Muscle of arm (tissue), 1 donor: ENCODE measurements at regions not wholly inside any gene's neighbourhood (a gene's known extent, or its start where the extent isn't known, plus 50 kb on each side); places are given as distances from the start of the nearest gene placed in this dataset.
"Not testable (repeated sequence)": the region's sequence is repeated elsewhere in the genome, so short reads cannot be mapped to it uniquely, and the experiment has no call there.

Source experiments
- DNase-seq: peaks from one replicate; pipeline ENCODE4 v3.0.0-alpha.2; 2013

- no peak for DNase-seq
These were observed 559.8 kb upstream of the TECRL start for GRCh38 chr4:64969081-64969480.

- no peak for DNase-seq
These were observed 558.0 kb upstream of the TECRL start for GRCh38 chr4:64967286-64967685.

- DNase-seq, result no peak
These were observed 551.3 kb upstream of the TECRL start for GRCh38 chr4:64960516-64960915.

DNA sequence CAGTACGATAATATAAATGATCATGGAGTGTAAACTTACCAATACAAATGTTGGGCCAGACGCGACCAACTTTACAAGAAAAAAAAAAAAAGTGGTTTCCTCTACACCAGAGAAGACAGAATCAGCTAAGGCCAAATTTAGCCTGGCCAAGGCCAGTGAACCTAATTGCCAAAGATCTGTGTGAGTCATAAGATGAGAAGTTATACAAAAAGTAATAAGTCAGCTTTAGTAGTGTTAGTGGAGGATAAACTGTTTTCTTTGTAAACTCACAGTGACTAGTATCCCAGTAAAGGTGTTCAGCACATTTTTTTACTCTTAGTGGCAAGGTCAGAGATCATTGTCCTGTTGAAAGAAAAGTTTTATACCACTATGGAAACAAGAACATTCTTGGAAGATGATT lies 531.4 kb upstream of the TECRL start:
- DNase-seq, result no peak

GRCh38 chr4:64935469-64936001 lies 526.3 kb upstream of the TECRL start:
- DNase-seq, result no peak

GRCh38 chr4:64911846-64912245 lies 502.6 kb upstream of the TECRL start:
- DNase-seq, result no peak

DNA sequence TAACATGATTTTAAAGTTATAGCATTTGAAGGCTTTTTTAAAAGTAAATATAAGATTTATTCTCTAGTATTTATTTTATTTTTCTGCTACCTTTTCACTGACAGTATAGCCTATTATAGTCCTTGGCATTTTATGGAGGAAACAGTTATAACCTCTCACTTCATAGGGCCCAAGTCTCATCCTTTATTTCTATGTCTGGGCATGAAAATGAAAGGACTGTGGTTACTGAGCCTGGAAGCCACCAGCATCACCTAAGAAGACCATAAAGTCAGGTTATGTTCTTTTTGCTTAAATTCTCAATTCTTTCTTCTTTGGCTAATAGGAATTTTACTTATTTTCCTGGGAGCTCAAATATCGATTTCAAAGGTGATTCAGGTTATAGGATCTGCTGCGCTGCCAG lies 494.7 kb upstream of the TECRL start:
- no peak for DNase-seq

- no peak for DNase-seq
These were observed 490.3 kb upstream of the TECRL start for GRCh38 chr4:64899563-64899962.

DNA sequence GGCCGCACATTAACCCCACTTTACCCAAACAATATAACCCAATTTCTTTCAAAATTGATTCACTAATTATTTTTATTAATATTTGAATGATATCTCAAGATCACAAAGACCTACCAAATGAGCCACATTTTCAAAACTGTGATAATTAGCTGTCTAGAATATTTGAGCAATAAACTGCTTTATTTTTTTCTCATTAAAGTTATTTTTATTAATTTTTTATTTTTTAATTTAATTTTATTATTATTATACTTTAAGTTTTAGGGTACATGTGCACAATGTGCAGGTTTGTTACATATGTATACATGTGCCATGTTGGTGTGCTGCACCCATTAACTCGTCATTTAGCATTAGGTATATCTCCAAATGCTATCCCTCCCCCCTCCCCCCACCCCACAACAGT lies 489.8 kb upstream of the TECRL start:
- not testable (repeated sequence) for DNase-seq

DNA sequence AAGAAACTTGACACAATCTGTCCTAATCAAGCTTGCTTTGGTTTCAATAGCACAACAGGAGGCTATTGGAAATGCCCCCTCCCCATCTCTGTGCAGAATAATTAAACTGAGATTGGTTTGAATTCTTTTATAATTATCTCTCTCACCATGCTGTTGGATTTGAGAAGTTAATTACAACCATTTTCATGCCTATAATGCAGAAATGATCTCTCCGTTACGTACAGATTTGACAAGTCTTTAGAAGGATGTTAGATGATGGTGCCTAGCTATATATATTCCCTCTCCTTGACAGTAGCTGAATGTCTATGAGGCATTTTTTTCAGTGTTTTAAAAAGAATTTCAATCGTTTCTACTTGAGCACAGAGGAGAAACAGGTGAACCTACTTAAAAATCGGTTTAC lies 488.4 kb upstream of the TECRL start:
- no peak for DNase-seq

- no peak for DNase-seq
These were observed 485.8 kb upstream of the TECRL start for GRCh38 chr4:64895031-64895430.

DNA sequence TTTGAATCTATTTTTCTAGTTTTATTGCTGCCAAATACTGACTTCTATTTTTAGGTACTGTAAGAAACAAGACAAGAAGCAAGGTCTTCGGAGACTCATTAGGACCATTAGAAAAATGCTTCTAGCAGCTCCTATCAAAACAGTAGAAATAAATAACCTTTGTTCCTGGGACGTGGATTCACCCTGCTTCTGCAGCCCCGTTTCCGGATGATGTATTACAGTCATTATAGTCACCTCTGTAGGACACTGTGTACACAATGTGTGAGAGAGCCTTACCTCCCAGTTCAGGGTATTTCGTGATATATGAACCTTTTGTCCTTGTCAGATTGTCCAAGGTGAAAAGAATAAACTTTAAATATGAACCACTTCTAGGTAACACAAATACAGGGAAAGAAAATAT lies 484.0 kb upstream of the TECRL start:
- no peak for DNase-seq

- DNase-seq, result no peak
These were observed 480.8 kb upstream of the TECRL start for GRCh38 chr4:64889906-64890610.

DNA sequence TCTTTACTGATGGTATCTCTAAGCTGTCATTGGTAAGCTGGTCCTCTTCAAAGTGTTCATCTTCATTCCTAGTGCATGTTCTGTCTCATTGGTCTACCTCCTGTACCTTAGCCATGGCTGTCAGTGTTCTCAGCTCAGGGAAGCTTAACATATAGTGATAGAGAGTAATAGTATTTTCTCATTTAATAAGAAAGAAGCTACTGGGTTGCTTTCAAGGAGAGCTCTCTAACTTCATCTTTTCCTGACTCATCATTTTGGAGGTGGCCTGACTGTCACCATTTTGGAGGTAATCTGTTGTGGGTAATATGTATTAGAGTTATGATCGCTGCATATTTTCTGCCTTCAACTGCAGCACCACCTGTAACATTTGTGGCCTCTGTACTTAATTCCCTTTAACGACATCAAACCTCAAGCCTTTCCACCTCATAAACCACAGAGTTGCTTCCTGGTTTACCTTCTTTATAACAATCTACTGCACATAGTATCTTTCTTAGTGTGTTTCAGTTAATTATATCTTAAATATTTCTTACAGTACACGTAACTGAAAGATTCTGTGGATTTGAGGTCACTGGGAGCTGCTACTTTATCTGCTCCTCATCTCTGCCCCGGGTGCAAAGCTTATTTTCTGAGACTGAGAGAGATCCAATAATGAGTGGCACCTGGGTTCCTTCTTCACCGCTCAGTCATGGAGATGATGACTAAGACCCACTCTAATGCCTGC lies 474.0 kb upstream of the TECRL start:
- no peak for DNase-seq

DNA sequence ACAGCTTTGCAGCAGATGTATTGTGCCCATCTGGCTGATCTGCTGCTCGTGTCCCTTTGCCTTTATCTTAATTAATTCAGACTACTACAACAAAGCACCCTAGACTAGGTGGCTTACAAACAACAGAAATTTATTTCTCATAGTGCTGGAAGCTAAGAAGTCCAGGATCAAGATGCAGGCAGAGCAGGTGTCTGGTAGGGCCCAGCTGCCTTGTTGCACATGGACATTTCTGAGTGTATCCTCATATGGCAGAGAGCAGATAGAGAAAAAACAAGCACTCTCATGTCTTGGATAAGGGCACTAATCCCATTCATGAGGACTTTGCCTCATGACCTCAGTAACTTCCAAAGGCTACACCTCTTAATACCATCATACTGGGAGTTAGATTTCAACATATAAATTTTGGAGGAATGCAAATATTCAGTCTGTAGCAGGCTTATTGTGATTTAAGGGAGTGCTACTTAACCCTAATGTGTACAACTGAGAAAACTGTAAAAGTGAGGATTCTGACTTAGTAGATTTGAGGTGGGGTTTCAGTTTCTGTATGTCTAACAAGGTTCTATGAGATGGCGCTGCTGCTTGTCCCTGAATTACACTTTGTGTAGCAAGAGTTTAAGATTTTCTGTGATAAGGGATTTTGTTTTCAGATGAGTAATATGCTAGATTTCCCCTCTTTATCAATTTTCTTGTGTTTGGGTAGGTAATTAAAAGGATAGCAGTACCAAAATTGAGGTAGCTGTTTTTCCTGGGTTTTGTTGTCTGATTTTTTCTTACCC lies 473.2 kb upstream of the TECRL start:
- DNase-seq, result no peak

DNA sequence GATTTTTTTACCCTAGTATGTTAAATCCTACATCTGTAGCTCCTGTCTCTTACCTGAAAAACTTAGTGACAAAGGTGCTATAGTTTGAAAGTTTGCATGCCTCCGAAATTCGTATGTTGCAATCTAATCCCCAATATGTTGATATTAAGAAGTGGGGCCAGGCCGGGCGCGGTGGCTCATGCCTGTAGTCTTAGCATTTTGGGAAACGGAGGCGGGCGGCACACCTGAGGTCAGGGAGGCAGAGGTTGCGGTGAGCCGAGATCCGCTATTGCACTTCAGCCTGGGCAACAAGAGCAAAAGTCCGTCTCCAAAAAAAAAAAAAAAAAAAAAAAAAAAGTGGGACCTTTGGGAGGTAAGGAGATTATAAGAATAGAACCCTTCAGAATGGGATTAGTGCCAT lies 471.3 kb upstream of the TECRL start:
- no peak for DNase-seq

GRCh38 chr4:64876021-64876420 lies 466.8 kb upstream of the TECRL start:
- no peak for DNase-seq

GRCh38 chr4:64870558-64870957 lies 461.3 kb upstream of the TECRL start:
- DNase-seq, result no peak

- no peak for DNase-seq
These were observed 448.6 kb upstream of the TECRL start for GRCh38 chr4:64857815-64858214.

GRCh38 chr4:64857198-64857597 lies 447.9 kb upstream of the TECRL start:
- DNase-seq, result no peak

GRCh38 chr4:64846417-64846816 lies 437.2 kb upstream of the TECRL start:
- DNase-seq, result no peak

GRCh38 chr4:64829749-64830148 lies 420.5 kb upstream of the TECRL start:
- DNase-seq, result no peak

- DNase-seq, result no peak
These were observed 415.3 kb upstream of the TECRL start for GRCh38 chr4:64824591-64824990.
